Neural progenitor cell (in vitro differentiated cells): ENCODE measurements at regions not wholly inside any gene's neighbourhood (a gene's known extent, or its start where the extent isn't known, plus 50 kb on each side); places are given as distances from the start of the nearest gene placed in this dataset.

Experiments
- CTCF ChIP-seq: fragments of 200-600 bp; sonication (generic); IDR thresholded peaks from 2 replicates; pipeline ENCODE4 v1.5.1; 2017; ENCODE audit warnings: antibody characterized with exemption, mild to moderate bottlenecking
- EZH2 ChIP-seq: fragments of 200-600 bp; sonication (generic); IDR thresholded peaks from 2 replicates; pipeline ENCODE4 v1.6.1; 2017; ENCODE audit warnings: antibody characterized with exemption, mild to moderate bottlenecking, moderate library complexity

GRCh38 chr6:15854826-15855710 is 192.2 kb upstream of the DTNBP1 start:
- TF ChIP-seq CTCF = no peak
- TF ChIP-seq EZH2 = no peak
